ENCODE measurements at regions not wholly inside any gene's neighbourhood (a gene's known extent, or its start where the extent isn't known, plus 50 kb on each side); places are given as distances from the start of the nearest gene placed in this dataset.

- WGBS: 93% methylated on average over 1 of the region's 1 CpG
Measured at GRCh38 chr2:236883819-236884218, 201.9 kb upstream of the COPS8 start.

GRCh38 chr2:236884569-236885175, 201.0 kb upstream of the COPS8 start:
- H3K27ac ChIP-seq (ENCODE audit: low read depth, low read length): no peak overlapping the region
- peaks cover 4% of the 10 kb centered on the region; the same call in 1 of the 2 replicates for H3K9me3 ChIP-seq (ENCODE audit: insufficient read depth, low read depth, low read length)
- no peaks in the 10 kb centered on the region for H3K36me3 ChIP-seq (ENCODE audit: insufficient read depth, low read length)
- no peaks in the 10 kb centered on the region for H3K4me1 ChIP-seq (ENCODE audit: insufficient read depth, low read length)
- no peak overlapping the region for H3K9ac ChIP-seq (ENCODE audit: low read depth, low read length)
- H3K4me3 ChIP-seq (ENCODE audit: low read length): no peak overlapping the region
- no peaks in the 10 kb centered on the region for H3K27me3 ChIP-seq (ENCODE audit: insufficient read depth, low read length)
- 91% methylated on average over 5 of the region's 5 CpGs for whole genome bisulfite sequencing

More at GRCh38 chr2:236883819-236884218, 201.9 kb upstream of the COPS8 start:
- no peak overlapping the region for H3K9ac ChIP-seq (ENCODE audit: low read depth, low read length)
- no peaks in the 10 kb centered on the region for H3K36me3 ChIP-seq (ENCODE audit: insufficient read depth, low read length)
- H3K27me3 ChIP-seq (ENCODE audit: insufficient read depth, low read length): no peaks in the 10 kb centered on the region
- H3K4me3 ChIP-seq (ENCODE audit: low read length): no peak overlapping the region
- no peak overlapping the region for H3K27ac ChIP-seq (ENCODE audit: low read depth, low read length)
- no peaks in the 10 kb centered on the region for H3K4me1 ChIP-seq (ENCODE audit: insufficient read depth, low read length)
- peaks cover 4% of the 10 kb centered on the region; the same call in 1 of the 2 replicates for H3K9me3 ChIP-seq (ENCODE audit: insufficient read depth, low read depth, low read length)

- Histone ChIP-seq H3K27me3 (ENCODE audit: insufficient read depth, low read length) (no peaks in the 10 kb centered on the region), H3K9me3 (ENCODE audit: insufficient read depth, low read depth, low read length) (peaks cover 4% of the 10 kb centered on the region; the same call in 1 of the 2 replicates), H3K9ac (ENCODE audit: low read depth, low read length) (no peak overlapping the region), H3K27ac (ENCODE audit: low read depth, low read length) (no peak overlapping the region), H3K4me1 (ENCODE audit: insufficient read depth, low read length) (no peaks in the 10 kb centered on the region), H3K4me3 (ENCODE audit: low read length) (no peak overlapping the region), H3K36me3 (ENCODE audit: insufficient read depth, low read length) (no peaks in the 10 kb centered on the region)
- WGBS: 93% methylated on average over 8 of the region's 8 CpGs
Measured at GRCh38 chr2:236886456-236886855, 199.2 kb upstream of the COPS8 start.

GRCh38 chr2:236887531-236887930, 198.2 kb upstream of the COPS8 start:
- Histone ChIP-seq H3K4me3 (ENCODE audit: low read length) (no peak overlapping the region), H3K9me3 (ENCODE audit: insufficient read depth, low read depth, low read length) (0 out of 2 replicates have a peak, but pooled peaks cover 4% of the 10 kb centered on the region), H3K9ac (ENCODE audit: low read depth, low read length) (no peak overlapping the region), H3K36me3 (ENCODE audit: insufficient read depth, low read length) (no peaks in the 10 kb centered on the region), H3K4me1 (ENCODE audit: insufficient read depth, low read length) (no peaks in the 10 kb centered on the region), H3K27ac (ENCODE audit: low read depth, low read length) (no peak overlapping the region), H3K27me3 (ENCODE audit: insufficient read depth, low read length) (no peaks in the 10 kb centered on the region)
- 89% methylated on average over 5 of the region's 6 CpGs for WGBS

- Histone ChIP-seq H3K27ac (ENCODE audit: low read depth, low read length) (no peak overlapping the region), H3K36me3 (ENCODE audit: insufficient read depth, low read length) (no peaks in the 10 kb centered on the region)
- 94% methylated on average over 15 of the region's 15 CpGs for WGBS
Measured at GRCh38 chr2:236887953-236888793, 197.5 kb upstream of the COPS8 start.

GRCh38 chr2:236888794-236889780, 196.6 kb upstream of the COPS8 start:
- H3K27me3 ChIP-seq (ENCODE audit: insufficient read depth, low read length): no peaks in the 10 kb centered on the region
- H3K36me3 ChIP-seq (ENCODE audit: insufficient read depth, low read length): no peaks in the 10 kb centered on the region
- H3K4me3 ChIP-seq (ENCODE audit: low read length): no peak overlapping the region
- no peaks in the 10 kb centered on the region for H3K9me3 ChIP-seq (ENCODE audit: insufficient read depth, low read depth, low read length)
- no peaks in the 10 kb centered on the region for H3K4me1 ChIP-seq (ENCODE audit: insufficient read depth, low read length)
- no peak overlapping the region for H3K27ac ChIP-seq (ENCODE audit: low read depth, low read length)
- H3K9ac ChIP-seq (ENCODE audit: low read depth, low read length): no peak overlapping the region
- WGBS: 92% methylated on average over 24 of the region's 24 CpGs

More at GRCh38 chr2:236887953-236888793, 197.5 kb upstream of the COPS8 start:
- Histone ChIP-seq H3K9ac (ENCODE audit: low read depth, low read length) (no peak overlapping the region), H3K4me3 (ENCODE audit: low read length) (no peak overlapping the region), H3K9me3 (ENCODE audit: insufficient read depth, low read depth, low read length) (no peaks in the 10 kb centered on the region), H3K4me1 (ENCODE audit: insufficient read depth, low read length) (no peaks in the 10 kb centered on the region), H3K27me3 (ENCODE audit: insufficient read depth, low read length) (no peaks in the 10 kb centered on the region)

- no peaks in the 10 kb centered on the region for H3K9me3 ChIP-seq (ENCODE audit: insufficient read depth, low read depth, low read length)
- H3K27ac ChIP-seq (ENCODE audit: low read depth, low read length): no peak overlapping the region
- H3K9ac ChIP-seq (ENCODE audit: low read depth, low read length): no peak overlapping the region
- WGBS: 90% methylated on average over 20 of the region's 22 CpGs
- no peaks in the 10 kb centered on the region for H3K27me3 ChIP-seq (ENCODE audit: insufficient read depth, low read length)
- H3K4me1 ChIP-seq (ENCODE audit: insufficient read depth, low read length): no peaks in the 10 kb centered on the region
- no peaks in the 10 kb centered on the region for H3K36me3 ChIP-seq (ENCODE audit: insufficient read depth, low read length)
- no peak overlapping the region for H3K4me3 ChIP-seq (ENCODE audit: low read length)
Measured at GRCh38 chr2:236889791-236890704, 195.6 kb upstream of the COPS8 start.

GRCh38 chr2:236892721-236893120, 193.0 kb upstream of the COPS8 start:
- Histone ChIP-seq H3K4me1 (ENCODE audit: insufficient read depth, low read length) (no peaks in the 10 kb centered on the region), H3K27ac (ENCODE audit: low read depth, low read length) (no peak overlapping the region), H3K4me3 (ENCODE audit: low read length) (no peak overlapping the region), H3K36me3 (ENCODE audit: insufficient read depth, low read length) (no peaks in the 10 kb centered on the region), H3K9ac (ENCODE audit: low read depth, low read length) (no peak overlapping the region), H3K9me3 (ENCODE audit: insufficient read depth, low read depth, low read length) (no peaks in the 10 kb centered on the region), H3K27me3 (ENCODE audit: insufficient read depth, low read length) (no peaks in the 10 kb centered on the region)
- 84% methylated on average over 7 of the region's 7 CpGs for WGBS

- 90% methylated on average over 6 of the region's 6 CpGs for WGBS
- H3K4me1 ChIP-seq (ENCODE audit: insufficient read depth, low read length): no peaks in the 10 kb centered on the region
- H3K9ac ChIP-seq (ENCODE audit: low read depth, low read length): no peak overlapping the region
- no peak overlapping the region for H3K4me3 ChIP-seq (ENCODE audit: low read length)
- no peak overlapping the region for H3K27ac ChIP-seq (ENCODE audit: low read depth, low read length)
- H3K27me3 ChIP-seq (ENCODE audit: insufficient read depth, low read length): no peaks in the 10 kb centered on the region
- H3K36me3 ChIP-seq (ENCODE audit: insufficient read depth, low read length): no peaks in the 10 kb centered on the region
- no peaks in the 10 kb centered on the region for H3K9me3 ChIP-seq (ENCODE audit: insufficient read depth, low read depth, low read length)
Measured at GRCh38 chr2:236894791-236895190, 190.9 kb upstream of the COPS8 start.

- WGBS: 97% methylated on average over 3 of the region's 3 CpGs
Measured at GRCh38 chr2:236895497-236895896, 190.2 kb upstream of the COPS8 start.

More at GRCh38 chr2:236895497-236895896, 190.2 kb upstream of the COPS8 start:
- Histone ChIP-seq H3K36me3 (ENCODE audit: insufficient read depth, low read length) (no peaks in the 10 kb centered on the region), H3K9me3 (ENCODE audit: insufficient read depth, low read depth, low read length) (no peaks in the 10 kb centered on the region), H3K27ac (ENCODE audit: low read depth, low read length) (no peak overlapping the region), H3K4me3 (ENCODE audit: low read length) (no peak overlapping the region), H3K9ac (ENCODE audit: low read depth, low read length) (no peak overlapping the region), H3K27me3 (ENCODE audit: insufficient read depth, low read length) (no peaks in the 10 kb centered on the region), H3K4me1 (ENCODE audit: insufficient read depth, low read length) (no peaks in the 10 kb centered on the region)

Measured in HUES64 (cell line).